Heart left ventricle (tissue), 16 donors: ENCODE measurements at regions not wholly inside any gene's neighbourhood (a gene's known extent, or its start where the extent isn't known, plus 50 kb on each side); places are given as distances from the start of the nearest gene placed in this dataset.

Source experiments
- ATAC-seq, 4 donors: fragments of 200-7000 bp; cut with Tn5 transposase; one replicate each; pipeline ENCODE4 v1.9.1; 2020 to 2022; ENCODE audit warnings: moderate library complexity in 4 of 4, mild to moderate bottlenecking in 3 of 4, moderate number of reproducible peaks in 1 of 4
- DNase-seq, 5 donors: peaks; one replicate each; pipeline ENCODE4 v3.0.0-alpha.2; 2020
- H3K27ac ChIP-seq, 12 donors: fragments of 200-600 bp; sonication (generic) in 4 of 12; one replicate each; pipeline versions ENCODE4 v1.5.0 to v1.8.0; 2016 to 2022; ENCODE audit warnings: mild to moderate bottlenecking in 2 of 12
- H3K27me3 ChIP-seq, 9 donors: fragments of 200-600 bp; sonication (generic) in 2 of 9; one replicate each; pipeline versions ENCODE4 v1.5.1 to v1.8.0; 2016 to 2022; ENCODE audit warnings: mild to moderate bottlenecking in 3 of 9
- H3K36me3 ChIP-seq, 9 donors: fragments of 200-600 bp; sonication (generic) in 2 of 9; one replicate each; pipeline versions ENCODE4 v1.5.0 to v1.8.0; 2018 to 2022; ENCODE audit warnings: mild to moderate bottlenecking in 2 of 9
- H3K4me1 ChIP-seq, 12 donors: fragments of 200-600 bp; sonication (generic) in 4 of 12; one replicate each; pipeline versions ENCODE4 v1.5.0 to v1.8.0; 2016 to 2022; ENCODE audit warnings: mild to moderate bottlenecking in 3 of 12
- H3K4me3 ChIP-seq, 12 donors: fragments of 200-600 bp; sonication (generic) in 4 of 12; one replicate each; pipeline versions ENCODE4 v1.5.0 to v1.8.0; 2017 to 2022; ENCODE audit warnings: mild to moderate bottlenecking in 9 of 12, moderate library complexity in 4 of 12
- H3K9me3 ChIP-seq, 12 donors: fragments of 200-600 bp; sonication (generic) in 4 of 12; one replicate each; pipeline versions ENCODE4 v1.5.0 to v1.8.0; 2016 to 2022; ENCODE audit warnings: mild to moderate bottlenecking in 1 of 12
- POLR2A ChIP-seq, 2 donors: fragments of 450-650 bp; IDR thresholded peaks; one replicate each; pipeline ENCODE4 v1.6.1; 2017; ENCODE audit warnings: antibody characterized with exemption in 2 of 2, mild to moderate bottlenecking in 2 of 2, moderate library complexity in 2 of 2
- WGBS, 4 donors: extraction: QIAGEN DNeasy Blood & Tissue Kit in 2 of 4; methylation state at CpG; one replicate each; pipeline versions ENCODE4 v1.1.5 to v1.1.7; 2013 to 2018; 5-methylcytosine and 5-hydroxymethylcytosine counted together
- intact Hi-C, 10 donors: fragments of 100-400 bp; cut with DNase I; formaldehyde crosslinking; loops; one replicate each; pipeline versions ENCODE4 v1.11.1 to v1.14.2; 2022
- TF ChIP-seq, protein P1 (sequence below), 12 donors: fragments of 200-600 bp; sonication (generic) in 4 of 12; IDR thresholded peaks; one replicate each; pipeline versions ENCODE4 v1.5.0 to v1.8.0; 2018 to 2022; ENCODE audit warnings: antibody characterized with exemption in 12 of 12, mild to moderate bottlenecking in 5 of 12
- donor health status: ischemic (EF 13 %, LVEDD 7.1; RV severe dilation, severe dysfunction).
- donor health status: healthy with polysubstance abuse.
- donor health status: DM: no; HTN: yes; CAD: no.
- donor health status: DM: no; HTN: no; CAD: no.
- donor health status: ischemic (EF 25% LVEDD 6.9; RV normal size, moderate dysfunction).
- donor health status: ischemic (EF 25% LVEDD 5.7; RV mildly dilated, moderate dysfunction).
- donor health status: healthy.
- donor health status: DM: yes; HTN: yes; CAD: no.
- donor health status: ischemic (EF 35%, LVEDD 5.7; RV mildly dilated, moderate dysfunction).
- donor health status: nonischemic (EF 11% LVEDD 7.7; RV severe dilation, severe dysfunction).
- donor health status: DM: yes; HTN: yes; CAD: no.
- donor health status: PGD.
- donor health status: ischemic (EF 29% LVEDD 5.4; RV normal size, mild dysfunction).
- donor health status: nonischemic (EF 23%, LVEDD 6.1; RV moderate dilation, normal function).

DNA sequence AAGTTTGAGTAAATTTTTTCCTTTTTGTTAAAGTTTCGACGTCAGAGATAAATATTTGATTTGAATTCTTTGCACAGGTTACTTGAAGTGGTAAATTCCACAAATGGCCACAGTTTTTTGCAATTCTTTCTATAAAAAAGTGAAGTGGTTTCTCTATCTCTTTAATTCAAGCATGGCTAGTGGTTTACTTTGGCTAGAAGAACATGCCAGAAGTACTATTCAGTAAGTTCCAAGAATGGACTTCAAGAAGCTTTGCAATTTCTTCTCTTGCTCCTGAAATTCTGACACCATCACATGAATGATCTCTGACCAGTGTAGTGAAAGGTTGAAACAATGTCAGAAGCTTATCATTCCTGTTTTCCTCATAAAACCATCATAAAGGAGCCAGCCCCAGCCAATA is 55.7 kb upstream of the RNPC3 start:
- DNase-seq (no peak), ATAC-seq (no peak)
- H3K27me3 ChIP-seq: no peaks in the 10 kb centered on the region
- WGBS, 4 donors: 88 to 96% (median 93%) methylated on average over 2 of the region's 2 CpGs
- no peak overlapping the region for H3K27ac ChIP-seq
- TF ChIP-seq, protein P1, sequence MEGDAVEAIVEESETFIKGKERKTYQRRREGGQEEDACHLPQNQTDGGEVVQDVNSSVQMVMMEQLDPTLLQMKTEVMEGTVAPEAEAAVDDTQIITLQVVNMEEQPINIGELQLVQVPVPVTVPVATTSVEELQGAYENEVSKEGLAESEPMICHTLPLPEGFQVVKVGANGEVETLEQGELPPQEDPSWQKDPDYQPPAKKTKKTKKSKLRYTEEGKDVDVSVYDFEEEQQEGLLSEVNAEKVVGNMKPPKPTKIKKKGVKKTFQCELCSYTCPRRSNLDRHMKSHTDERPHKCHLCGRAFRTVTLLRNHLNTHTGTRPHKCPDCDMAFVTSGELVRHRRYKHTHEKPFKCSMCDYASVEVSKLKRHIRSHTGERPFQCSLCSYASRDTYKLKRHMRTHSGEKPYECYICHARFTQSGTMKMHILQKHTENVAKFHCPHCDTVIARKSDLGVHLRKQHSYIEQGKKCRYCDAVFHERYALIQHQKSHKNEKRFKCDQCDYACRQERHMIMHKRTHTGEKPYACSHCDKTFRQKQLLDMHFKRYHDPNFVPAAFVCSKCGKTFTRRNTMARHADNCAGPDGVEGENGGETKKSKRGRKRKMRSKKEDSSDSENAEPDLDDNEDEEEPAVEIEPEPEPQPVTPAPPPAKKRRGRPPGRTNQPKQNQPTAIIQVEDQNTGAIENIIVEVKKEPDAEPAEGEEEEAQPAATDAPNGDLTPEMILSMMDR (IDR thresholded peaks at IDR 0.05): no peak
- TF ChIP-seq POLR2A (IDR thresholded peaks at IDR 0.05): no peak
- no peak overlapping the region for H3K4me3 ChIP-seq
- H3K36me3 ChIP-seq: no peaks in the 10 kb centered on the region
- H3K9me3 ChIP-seq: no peaks in the 10 kb centered on the region
- intact Hi-C loops: no loop called here
- no peaks in the 10 kb centered on the region for H3K4me1 ChIP-seq

DNA sequence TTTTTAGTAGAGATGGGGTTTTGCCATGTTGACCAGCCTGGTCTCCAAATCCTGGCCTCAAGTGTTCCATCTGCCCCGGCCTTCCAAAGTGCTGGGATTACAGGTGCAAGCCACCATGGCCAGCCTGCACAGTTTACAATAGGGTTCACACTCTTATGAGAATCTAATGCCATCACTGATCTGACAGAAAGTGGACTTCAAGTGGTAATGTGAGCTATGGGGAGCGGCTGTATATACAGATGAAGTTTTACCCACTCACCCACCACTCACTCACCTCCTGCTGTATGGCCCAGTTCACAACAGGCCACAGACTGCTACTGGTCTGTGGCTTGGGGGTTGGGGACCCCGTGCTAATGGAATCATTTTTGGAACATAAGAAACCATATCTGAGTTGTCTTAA is 58.4 kb upstream of the RNPC3 start:
- Histone ChIP-seq H3K36me3 (no peaks in the 10 kb centered on the region), H3K27ac (no peak overlapping the region), H3K9me3 (no peaks in the 10 kb centered on the region), H3K4me3 (no peak overlapping the region), H3K4me1 (no peaks in the 10 kb centered on the region), H3K27me3 (no peaks in the 10 kb centered on the region)
- no peak for TF ChIP-seq POLR2A (IDR thresholded peaks at IDR 0.05)
- TF ChIP-seq, protein P1 (IDR thresholded peaks at IDR 0.05): no peak
- intact Hi-C loops: no loop called here
- no peak for DNase-seq
- WGBS, 4 donors: 82 to 95% (median 83%) methylated on average over 3 of the region's 3 CpGs
- ATAC-seq: no peak

DNA sequence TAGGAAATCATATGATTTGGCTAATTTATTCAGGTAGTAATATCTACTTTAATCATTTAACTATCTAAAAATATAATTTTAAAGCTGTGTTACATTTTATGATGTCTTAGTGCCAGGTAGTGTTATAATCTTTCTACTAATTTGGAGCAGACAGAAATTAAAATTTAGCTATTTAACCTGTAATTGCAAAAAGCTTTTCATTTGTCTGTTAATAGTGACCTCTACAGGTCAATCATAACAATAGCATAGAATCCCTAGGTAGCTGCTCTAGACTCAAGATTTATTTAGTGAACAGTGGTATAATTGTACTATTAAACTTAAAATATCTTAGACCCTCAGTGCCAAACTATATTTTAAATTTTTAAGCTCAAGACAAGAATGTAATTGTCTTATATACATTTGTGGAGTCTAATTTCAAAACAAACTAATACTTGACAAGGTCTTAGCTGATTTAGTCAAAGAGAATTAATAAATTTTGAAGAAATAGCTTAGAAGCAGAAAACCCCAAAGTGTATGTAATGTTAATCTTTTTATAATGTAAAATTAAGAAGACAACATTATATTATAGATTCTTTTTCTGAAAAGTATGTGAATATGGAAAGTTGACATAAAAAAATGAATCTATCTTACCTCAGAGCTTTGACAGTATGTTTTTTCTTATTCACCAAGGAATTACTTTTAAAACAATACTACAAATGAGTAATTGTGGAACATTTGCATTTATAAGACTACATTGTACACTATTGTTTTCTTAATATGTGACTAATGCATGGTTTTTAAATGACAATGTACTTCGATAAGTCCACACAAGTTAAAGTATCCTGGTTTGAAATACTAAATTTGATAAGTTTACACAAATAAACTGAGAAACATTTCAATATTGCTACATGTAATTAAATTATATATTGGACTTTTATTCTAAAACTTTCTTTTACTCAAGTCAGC is 64.1 kb upstream of the RNPC3 start:
- 87 to 97% (median 94%) methylated on average over 1 of the region's 1 CpG for WGBS, 4 donors
- TF ChIP-seq, protein P1 (IDR thresholded peaks at IDR 0.05): peak in 11 of 12 donors; percentile 19 to 61 (median 40)
- no peak for TF ChIP-seq POLR2A (IDR thresholded peaks at IDR 0.05)

DNA sequence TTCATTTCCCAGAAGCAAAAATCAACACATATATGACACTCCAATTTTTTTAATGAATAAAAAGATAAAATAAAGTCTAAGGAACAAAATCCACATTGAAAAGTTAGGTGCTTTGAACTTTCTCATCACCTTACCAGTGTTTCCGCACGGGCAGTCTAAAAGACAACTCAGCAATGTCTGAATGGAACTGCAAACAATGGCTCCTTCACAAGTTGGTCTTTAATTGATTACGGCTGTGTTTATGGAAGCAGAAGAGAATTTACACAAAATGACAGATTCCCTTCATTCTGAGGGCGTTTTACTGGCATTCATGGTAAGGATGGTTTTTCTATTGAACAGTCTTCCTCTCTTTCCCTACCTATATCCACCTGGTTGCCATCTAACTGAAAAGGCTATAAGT is 65.0 kb upstream of the RNPC3 start:
- Histone ChIP-seq H3K4me3 (no peak overlapping the region), H3K27ac (no peak overlapping the region), H3K9me3 (no peaks in the 10 kb centered on the region), H3K4me1 (no peaks in the 10 kb centered on the region), H3K36me3 (no peaks in the 10 kb centered on the region), H3K27me3 (no peaks in the 10 kb centered on the region)
- 80 to 87% (median 85%) methylated on average over 4 of the region's 4 CpGs for WGBS, 4 donors
- DNase-seq: no peak
- ATAC-seq: no peak
- TF ChIP-seq, protein P1 (IDR thresholded peaks at IDR 0.05): no peak
- intact Hi-C loops: loop anchor here in 1 of 10 donors (5.0 kb wide), 1 partner anchor 1938 kb away; no protein-coding TSS in a partner anchor

More for the DNA sequence above, 64.1 kb upstream of the RNPC3 start:
- H3K27ac ChIP-seq: no peak overlapping the region
- no peaks in the 10 kb centered on the region for H3K36me3 ChIP-seq
- H3K27me3 ChIP-seq: no peaks in the 10 kb centered on the region
- no peak for DNase-seq
- no peak overlapping the region for H3K4me3 ChIP-seq
- no peaks in the 10 kb centered on the region for H3K4me1 ChIP-seq
- intact Hi-C loops: loop anchor here in 1 of 10 donors (5.0 kb wide), 1 partner anchor 1939 kb away; no protein-coding TSS in a partner anchor
- no peak for ATAC-seq
- H3K9me3 ChIP-seq: no peaks in the 10 kb centered on the region
